CD14-positive monocyte (primary cell): ENCODE measurements at regions not wholly inside any gene's neighbourhood (a gene's known extent, or its start where the extent isn't known, plus 50 kb on each side); places are given as distances from the start of the nearest gene placed in this dataset.
A peak's percentile ranks its signal among the peaks of the same experiment; 100 is the strongest.

Experiments
- DNase-seq, 3 donors: peaks; one replicate each; pipeline ENCODE4 v3.0.0-alpha.2; 2011 to 2022
- H2AFZ ChIP-seq: 2 replicates; pipeline ENCODE4 v1.6.0; 2012; ENCODE audit warnings: mild to moderate bottlenecking, low read depth, low read length, inconsistent platforms; ENCODE audit not compliant: insufficient read depth, poor library complexity, severe bottlenecking
- H3K27ac ChIP-seq, 2 donors: 1 replicate in 1 of 2; 2 replicates in 1 of 2; pipeline ENCODE4 v1.5.1; 2012 to 2013; ENCODE audit warnings: low read length in 2 of 2, control low read depth in 1 of 2, inconsistent platforms in 1 of 2, low read depth in 1 of 2, mild to moderate bottlenecking in 1 of 2
- H3K27me3 ChIP-seq, 2 donors: one replicate each; pipeline versions ENCODE4 v1.6.0 to v1.6.1; 2011 to 2013; ENCODE audit warnings: low read length in 2 of 2; ENCODE audit not compliant: control insufficient read depth in 2 of 2, insufficient read depth in 2 of 2
- H3K36me3 ChIP-seq, 2 donors: replicated peaks in 1 of 2; 1 replicate in 1 of 2; 2 replicates in 1 of 2; pipeline versions ENCODE4 v1.5.1 to v1.6.1; 2012 to 2013; ENCODE audit warnings: low read length in 2 of 2, control low read depth in 1 of 2, inconsistent platforms in 1 of 2, mild to moderate bottlenecking in 1 of 2; ENCODE audit not compliant: insufficient read depth in 2 of 2, control insufficient read depth in 1 of 2
- H3K4me1 ChIP-seq, 2 donors: 1 replicate in 1 of 2; 2 replicates in 1 of 2; pipeline versions ENCODE4 v1.5.1 to v1.6.1; 2012 to 2013; ENCODE audit warnings: low read length in 2 of 2, control low read depth in 1 of 2, inconsistent platforms in 1 of 2, mild to moderate bottlenecking in 1 of 2, moderate library complexity in 1 of 2; ENCODE audit not compliant: insufficient read depth in 2 of 2, control insufficient read depth in 1 of 2
- H3K4me2 ChIP-seq: replicated peaks from 2 replicates; pipeline ENCODE3; 2012; ENCODE audit warnings: low read length, moderate library complexity, mild to moderate bottlenecking; ENCODE audit not compliant: poor library complexity, severe bottlenecking; ENCODE audit errors: extremely low read depth
- H3K4me3 ChIP-seq, 3 experiments: fragments of 200-600 bp in 1 of 3; sonication (generic) in 1 of 3; replicated peaks in 1 of 3; 1 replicate in 2 of 3; 2 replicates in 1 of 3; pipeline ENCODE4 v1.5.1; 2011 to 2013; ENCODE audit warnings: low read length in 3 of 3, mild to moderate bottlenecking in 3 of 3, control low read depth in 2 of 3, low read depth in 2 of 3, inconsistent platforms in 1 of 3, moderate library complexity in 1 of 3
- H3K79me2 ChIP-seq: 2 replicates; pipeline ENCODE4 v1.6.0; 2012; ENCODE audit warnings: mild to moderate bottlenecking, control low read depth, inconsistent platforms, low read length, moderate library complexity; ENCODE audit not compliant: insufficient read depth
- H3K9ac ChIP-seq: 2 replicates; pipeline ENCODE4 v1.6.0; 2017; ENCODE audit warnings: low read length, mild to moderate bottlenecking; ENCODE audit not compliant: insufficient read depth, poor library complexity, severe bottlenecking
- H3K9me3 ChIP-seq, 2 donors: replicated peaks in 1 of 2; 1 replicate in 1 of 2; 2 replicates in 1 of 2; pipeline versions ENCODE4 v1.5.1 to v1.6.1; 2012 to 2013; ENCODE audit warnings: low read length in 2 of 2, control low read depth in 1 of 2; ENCODE audit not compliant: control insufficient read depth in 1 of 2, insufficient read depth in 1 of 2
- H4K20me1 ChIP-seq: 2 replicates; pipeline ENCODE4 v1.6.0; 2012; ENCODE audit warnings: mild to moderate bottlenecking, low read length, control low read depth, moderate library complexity; ENCODE audit not compliant: insufficient read depth
- H3K27ac Mint-ChIP-seq, 7 donors: one replicate each; pipeline ENCODE4 v1.8.0; 2020; ENCODE audit warnings: mild to moderate bottlenecking in 7 of 7, mixed read lengths in 7 of 7, moderate library complexity in 6 of 7, inconsistent platforms in 2 of 7
- H3K27me3 Mint-ChIP-seq, 3 donors: one replicate each; pipeline ENCODE4 v1.8.0; 2021 to 2022; ENCODE audit warnings: low read depth in 3 of 3, mild to moderate bottlenecking in 3 of 3, mixed read lengths in 3 of 3, moderate library complexity in 3 of 3, inconsistent platforms in 1 of 3
- H3K36me3 Mint-ChIP-seq, 2 donors: one replicate each; pipeline ENCODE4 v1.8.0; 2020; ENCODE audit warnings: mixed read lengths in 2 of 2, inconsistent platforms in 1 of 2, mild to moderate bottlenecking in 1 of 2
- H3K4me1 Mint-ChIP-seq: one replicate; pipeline ENCODE4 v1.8.0; 2020; ENCODE audit warnings: mild to moderate bottlenecking, mixed read lengths
- H3K4me3 Mint-ChIP-seq, 2 donors: one replicate each; pipeline ENCODE4 v1.8.0; 2020; ENCODE audit warnings: mild to moderate bottlenecking in 2 of 2, mixed read lengths in 2 of 2, moderate library complexity in 1 of 2
- H3K9me3 Mint-ChIP-seq, 7 donors: one replicate each; pipeline ENCODE4 v1.8.0; 2020 to 2022; ENCODE audit warnings: mixed read lengths in 7 of 7, mild to moderate bottlenecking in 6 of 7, moderate library complexity in 6 of 7, inconsistent platforms in 2 of 7
- WGBS: methylation state at CpG from one replicate; pipeline ENCODE4 v1.1.5; 2013; ENCODE audit warnings: missing lambda C conversion rate; ENCODE audit not compliant: insufficient coverage; 5-methylcytosine and 5-hydroxymethylcytosine counted together
- intact Hi-C, 2 donors: fragments of 100-400 bp; cut with micrococcal nuclease; formaldehyde crosslinking; loops; one replicate each; pipeline versions ENCODE4 v1.15.0 to v1.15.1; 2023
- TF ChIP-seq, protein P1 (sequence below): fragments of 200-600 bp; IDR thresholded peaks from one replicate; pipeline ENCODE4 v1.8.0; 2022; ENCODE audit warnings: antibody characterized with exemption, mild to moderate bottlenecking

- Mint-ChIP-seq H3K27ac (peak overlapping the region in 1 of 7 donors; percentile 64), H3K9me3 (peaks cover 0 to 27% (median 5%) of the 10 kb centered on the region in 7 donors), H3K4me3 (no peak overlapping the region), H3K27me3 (peaks cover 2 to 9% (median 5%) of the 10 kb centered on the region in 3 donors), H3K36me3 (no peaks in the 10 kb centered on the region), H3K4me1 (no peaks in the 10 kb centered on the region)
- no peak overlapping the region for H3K27ac ChIP-seq
- H3K36me3 ChIP-seq: no peaks in the 10 kb centered on the region
- H4K20me1 ChIP-seq: no peaks in the 10 kb centered on the region
- WGBS: 79% methylated on average over 8 of the region's 8 CpGs
- no peak overlapping the region for H3K9ac ChIP-seq
- H3K4me3 ChIP-seq: no peak overlapping the region
- no peak overlapping the region for H2AFZ ChIP-seq
- no peaks in the 10 kb centered on the region for H3K9me3 ChIP-seq
- intact Hi-C loops: no loop called here
- TF ChIP-seq, protein P1, sequence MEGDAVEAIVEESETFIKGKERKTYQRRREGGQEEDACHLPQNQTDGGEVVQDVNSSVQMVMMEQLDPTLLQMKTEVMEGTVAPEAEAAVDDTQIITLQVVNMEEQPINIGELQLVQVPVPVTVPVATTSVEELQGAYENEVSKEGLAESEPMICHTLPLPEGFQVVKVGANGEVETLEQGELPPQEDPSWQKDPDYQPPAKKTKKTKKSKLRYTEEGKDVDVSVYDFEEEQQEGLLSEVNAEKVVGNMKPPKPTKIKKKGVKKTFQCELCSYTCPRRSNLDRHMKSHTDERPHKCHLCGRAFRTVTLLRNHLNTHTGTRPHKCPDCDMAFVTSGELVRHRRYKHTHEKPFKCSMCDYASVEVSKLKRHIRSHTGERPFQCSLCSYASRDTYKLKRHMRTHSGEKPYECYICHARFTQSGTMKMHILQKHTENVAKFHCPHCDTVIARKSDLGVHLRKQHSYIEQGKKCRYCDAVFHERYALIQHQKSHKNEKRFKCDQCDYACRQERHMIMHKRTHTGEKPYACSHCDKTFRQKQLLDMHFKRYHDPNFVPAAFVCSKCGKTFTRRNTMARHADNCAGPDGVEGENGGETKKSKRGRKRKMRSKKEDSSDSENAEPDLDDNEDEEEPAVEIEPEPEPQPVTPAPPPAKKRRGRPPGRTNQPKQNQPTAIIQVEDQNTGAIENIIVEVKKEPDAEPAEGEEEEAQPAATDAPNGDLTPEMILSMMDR: no peak
- no peak overlapping the region for H3K4me2 ChIP-seq
- H3K4me1 ChIP-seq: no peaks in the 10 kb centered on the region
- no peaks in the 10 kb centered on the region for H3K79me2 ChIP-seq
- DNase-seq: no peak
- H3K27me3 ChIP-seq: no peaks in the 10 kb centered on the region
These were observed 295.3 kb downstream of the UQCRFS1 start for GRCh38 chr19:28917621-28918020.

DNA sequence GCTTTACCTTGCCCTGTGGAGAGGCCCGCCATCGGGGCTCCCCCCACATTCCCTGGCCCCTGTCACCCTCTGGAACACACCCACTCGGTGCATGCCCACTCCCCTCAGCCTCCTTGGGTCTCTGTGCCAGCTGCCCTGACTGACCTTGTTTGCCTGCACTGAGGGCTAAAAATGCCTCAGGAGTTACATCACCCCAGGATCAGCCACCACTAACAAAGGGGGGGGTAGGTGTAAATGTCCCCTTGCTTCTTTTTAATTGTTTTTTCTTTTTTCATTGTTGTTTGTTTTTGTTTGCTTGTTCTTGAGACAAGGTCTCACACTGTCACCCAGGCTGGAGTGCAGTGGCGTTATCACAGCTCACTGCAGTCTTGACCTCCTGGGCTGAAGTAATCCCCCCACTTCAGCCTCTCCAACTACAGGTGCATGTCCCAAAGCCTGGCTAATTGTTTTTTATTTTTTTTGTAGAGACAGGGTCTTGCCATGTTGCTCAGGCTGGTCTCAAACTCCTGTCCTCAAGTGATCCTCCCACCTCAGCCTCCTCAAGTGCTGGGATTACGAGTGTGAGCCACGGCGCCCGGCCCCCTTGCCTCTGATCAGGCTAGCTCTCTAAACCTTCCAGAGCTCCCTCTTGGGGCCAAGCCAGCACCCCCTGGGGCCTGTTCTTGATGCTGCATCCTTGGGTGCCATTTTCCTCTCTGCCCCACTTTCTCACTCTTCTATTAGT, 297.1 kb downstream of the UQCRFS1 start:
- Histone ChIP-seq H3K9ac (no peak overlapping the region), H4K20me1 (no peaks in the 10 kb centered on the region), H3K27ac (no peak overlapping the region), H3K9me3 (peaks cover 5 to 8% of the 10 kb centered on the region in 2 donors), H3K4me1 (no peaks in the 10 kb centered on the region), H3K4me2 (no peak overlapping the region), H3K4me3 (no peak overlapping the region), H2AFZ (no peak overlapping the region), H3K79me2 (no peaks in the 10 kb centered on the region), H3K36me3 (no peaks in the 10 kb centered on the region), H3K27me3 (no peaks in the 10 kb centered on the region)
- Mint-ChIP-seq H3K27ac (no peak overlapping the region), H3K9me3 (peaks cover 0 to 28% (median 6%) of the 10 kb centered on the region in 7 donors), H3K4me3 (no peak overlapping the region), H3K27me3 (peaks cover 4 to 7% (median 5%) of the 10 kb centered on the region in 3 donors), H3K4me1 (no peaks in the 10 kb centered on the region), H3K36me3 (no peaks in the 10 kb centered on the region)
- 83% methylated on average over 4 of the region's 8 CpGs for WGBS
- intact Hi-C loops: no loop called here
- TF ChIP-seq, protein P1: no peak
- no peak for DNase-seq
